OCI-LY7 (cell line): ENCODE measurements at regions not wholly inside any gene's neighbourhood (a gene's known extent, or its start where the extent isn't known, plus 50 kb on each side); places are given as distances from the start of the nearest gene placed in this dataset.

ENCODE experiments used
- BruUV-seq: library from RNA; stranded (reverse); fragments of 400-500 nt; replicated peaks from 2 replicates; lab custom pipeline; 2021; lab: Mats Ljungman, UMichigan
- CTCF ChIA-PET: fragments of 300-600 bp; sonication (Branson Sonifier 250); formaldehyde crosslinking; loops from one replicate; lab custom pipeline; 2022; ENCODE audit warnings: antibody characterized with exemption; ENCODE audit not compliant: unreplicated experiment; lab: Charles Lee
- POLR2A ChIA-PET: fragments of 300-600 bp; sonication (Branson Sonifier 250); formaldehyde crosslinking; loops from one replicate; lab custom pipeline; 2022; ENCODE audit warnings: antibody characterized with exemption; lab: Charles Lee
- DNase-seq: peaks from one replicate; pipeline ENCODE4 v3.0.0-alpha.2; 2015; ENCODE audit warnings: low spot score
- H2AFZ ChIP-seq: fragments of 200-600 bp; sonication (generic), shearing (Covaris generic); 2 replicates; pipeline ENCODE4 v1.6.1; 2014; ENCODE audit warnings: mild to moderate bottlenecking, antibody characterized with exemption, low read length, moderate library complexity
- H3K27ac ChIP-seq: fragments of 200-600 bp; sonication (generic); 2 replicates; pipeline ENCODE4 v1.5.1; 2014; ENCODE audit warnings: mixed run types, low read depth, mild to moderate bottlenecking, moderate library complexity, low read length, inconsistent platforms; ENCODE audit not compliant: poor library complexity, severe bottlenecking
- H3K36me3 ChIP-seq: fragments of 200-600 bp; sonication (generic); 2 replicates; pipeline ENCODE4 v1.6.1; 2014; ENCODE audit warnings: mild to moderate bottlenecking, antibody characterized with exemption, low read length, moderate library complexity, mixed read lengths; ENCODE audit not compliant: insufficient read depth
- H3K4me1 ChIP-seq: fragments of 200-600 bp; sonication (generic); 2 replicates; pipeline ENCODE4 v1.5.1; 2014; ENCODE audit warnings: mild to moderate bottlenecking, low read length; ENCODE audit not compliant: insufficient read depth, poor library complexity, severe bottlenecking
- H3K4me2 ChIP-seq: fragments of 200-600 bp; sonication (generic); 2 replicates; pipeline ENCODE4 v1.6.1; 2014; ENCODE audit warnings: mild to moderate bottlenecking, low read length
- H3K4me3 ChIP-seq: fragments of 200-600 bp; sonication (generic); 2 replicates; pipeline ENCODE4 v1.5.1; 2014; ENCODE audit warnings: mild to moderate bottlenecking, low read depth, low read length; ENCODE audit not compliant: poor library complexity, severe bottlenecking
- H3K79me2 ChIP-seq: fragments of 200-600 bp; sonication (generic); 2 replicates; pipeline ENCODE4 v1.6.1; 2016; ENCODE audit warnings: low read depth, mild to moderate bottlenecking, low read length, moderate library complexity, mixed read lengths; ENCODE audit not compliant: insufficient read depth
- H3K9me2 ChIP-seq: fragments of 200-600 bp; sonication (generic); 2 replicates; pipeline ENCODE4 v1.6.1; 2016; ENCODE audit warnings: mild to moderate bottlenecking, low read length, mixed read lengths; ENCODE audit not compliant: insufficient read depth
- H3K9me3 ChIP-seq: fragments of 200-600 bp; sonication (generic); 2 replicates; pipeline ENCODE4 v1.6.1; 2014; ENCODE audit warnings: mild to moderate bottlenecking, mixed run types, low read length, mixed read lengths
- H4K20me1 ChIP-seq: fragments of 200-600 bp; sonication (generic); 2 replicates; pipeline ENCODE4 v1.6.1; 2014; ENCODE audit warnings: mild to moderate bottlenecking, antibody characterized with exemption, low read length, moderate library complexity, mixed read lengths; ENCODE audit not compliant: insufficient read depth
- EZH2phosphoT487 ChIP-seq: fragments of 200-600 bp; sonication (generic); IDR thresholded peaks from 2 replicates; pipeline ENCODE4 v1.6.1; 2018; ENCODE audit warnings: low read depth, borderline replicate concordance, mild to moderate bottlenecking, mixed run types, antibody characterized with exemption, low read length, moderate library complexity, mixed read lengths
- intact Hi-C: fragments of 100-400 bp; cut with micrococcal nuclease; formaldehyde crosslinking; loops from one replicate; pipeline ENCODE4 v1.10.0; 2022; ENCODE audit not compliant: unreplicated experiment
- TF ChIP-seq, protein P1 (sequence below): fragments of 200-600 bp; sonication (generic); conservative IDR thresholded peaks from 2 replicates; pipeline ENCODE4 v1.5.1; 2014; ENCODE audit warnings: mild to moderate bottlenecking, antibody characterized with exemption, low read length, moderate library complexity, mixed read lengths

DNA sequence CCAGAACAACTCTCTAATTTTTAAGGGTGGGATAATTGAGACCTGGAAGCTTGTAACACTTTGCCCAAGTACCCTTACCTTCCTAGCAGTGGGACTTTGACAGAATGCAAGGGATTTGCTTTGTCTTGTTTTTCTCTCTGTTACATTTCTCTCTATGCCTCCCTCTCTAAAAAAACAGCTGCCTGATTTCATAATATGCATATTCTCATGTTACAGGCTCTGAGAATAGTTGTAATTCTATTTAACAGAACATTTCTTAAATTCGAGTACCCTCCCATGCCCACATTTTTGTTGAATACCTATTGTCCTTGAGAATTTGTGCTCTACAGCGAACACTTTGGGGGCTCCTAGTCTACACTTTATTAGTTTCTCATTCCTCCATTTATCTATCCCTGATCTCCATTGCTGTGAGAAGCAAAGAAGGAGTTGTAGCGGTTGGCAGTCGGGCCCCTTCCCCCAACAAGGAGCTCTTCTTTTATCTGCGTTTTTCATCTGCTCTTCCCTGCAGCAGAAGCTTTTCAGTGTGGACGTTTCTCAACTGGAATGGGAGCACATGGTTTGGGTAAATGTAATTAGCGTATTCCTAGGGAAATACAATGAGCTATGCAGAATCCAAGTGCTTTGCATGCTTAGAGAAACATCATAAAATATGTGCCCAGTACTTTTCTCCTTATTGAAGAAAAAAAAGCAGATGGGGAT is 117.7 kb upstream of the CCDC90B start:
- BruUV-seq, result no TSS peak
- POLR2A ChIA-PET, result interaction anchor here (0.6 kb wide), 1 partner anchor 32 kb away, joined by 3 read pairs; no protein-coding TSS in a partner anchor
- CTCF ChIA-PET, result no interaction called here
- intact Hi-C loops, result no loop called here
- H3K9me2 ChIP-seq, result no peaks in the 10 kb centered on the region
- no peaks in the 10 kb centered on the region for H3K9me3 ChIP-seq
- no peak for TF ChIP-seq EZH2phosphoT487
- TF ChIP-seq, protein P1, sequence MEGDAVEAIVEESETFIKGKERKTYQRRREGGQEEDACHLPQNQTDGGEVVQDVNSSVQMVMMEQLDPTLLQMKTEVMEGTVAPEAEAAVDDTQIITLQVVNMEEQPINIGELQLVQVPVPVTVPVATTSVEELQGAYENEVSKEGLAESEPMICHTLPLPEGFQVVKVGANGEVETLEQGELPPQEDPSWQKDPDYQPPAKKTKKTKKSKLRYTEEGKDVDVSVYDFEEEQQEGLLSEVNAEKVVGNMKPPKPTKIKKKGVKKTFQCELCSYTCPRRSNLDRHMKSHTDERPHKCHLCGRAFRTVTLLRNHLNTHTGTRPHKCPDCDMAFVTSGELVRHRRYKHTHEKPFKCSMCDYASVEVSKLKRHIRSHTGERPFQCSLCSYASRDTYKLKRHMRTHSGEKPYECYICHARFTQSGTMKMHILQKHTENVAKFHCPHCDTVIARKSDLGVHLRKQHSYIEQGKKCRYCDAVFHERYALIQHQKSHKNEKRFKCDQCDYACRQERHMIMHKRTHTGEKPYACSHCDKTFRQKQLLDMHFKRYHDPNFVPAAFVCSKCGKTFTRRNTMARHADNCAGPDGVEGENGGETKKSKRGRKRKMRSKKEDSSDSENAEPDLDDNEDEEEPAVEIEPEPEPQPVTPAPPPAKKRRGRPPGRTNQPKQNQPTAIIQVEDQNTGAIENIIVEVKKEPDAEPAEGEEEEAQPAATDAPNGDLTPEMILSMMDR, result no peak
- no peak overlapping the region for H3K4me3 ChIP-seq
- no peak overlapping the region for H3K4me2 ChIP-seq
- no peak overlapping the region for H2AFZ ChIP-seq
- no peaks in the 10 kb centered on the region for H3K79me2 ChIP-seq
- H4K20me1 ChIP-seq, result no peaks in the 10 kb centered on the region
- DNase-seq, result no peak
- no peaks in the 10 kb centered on the region for H3K4me1 ChIP-seq
- no peaks in the 10 kb centered on the region for H3K36me3 ChIP-seq
- no peak overlapping the region for H3K27ac ChIP-seq

DNA sequence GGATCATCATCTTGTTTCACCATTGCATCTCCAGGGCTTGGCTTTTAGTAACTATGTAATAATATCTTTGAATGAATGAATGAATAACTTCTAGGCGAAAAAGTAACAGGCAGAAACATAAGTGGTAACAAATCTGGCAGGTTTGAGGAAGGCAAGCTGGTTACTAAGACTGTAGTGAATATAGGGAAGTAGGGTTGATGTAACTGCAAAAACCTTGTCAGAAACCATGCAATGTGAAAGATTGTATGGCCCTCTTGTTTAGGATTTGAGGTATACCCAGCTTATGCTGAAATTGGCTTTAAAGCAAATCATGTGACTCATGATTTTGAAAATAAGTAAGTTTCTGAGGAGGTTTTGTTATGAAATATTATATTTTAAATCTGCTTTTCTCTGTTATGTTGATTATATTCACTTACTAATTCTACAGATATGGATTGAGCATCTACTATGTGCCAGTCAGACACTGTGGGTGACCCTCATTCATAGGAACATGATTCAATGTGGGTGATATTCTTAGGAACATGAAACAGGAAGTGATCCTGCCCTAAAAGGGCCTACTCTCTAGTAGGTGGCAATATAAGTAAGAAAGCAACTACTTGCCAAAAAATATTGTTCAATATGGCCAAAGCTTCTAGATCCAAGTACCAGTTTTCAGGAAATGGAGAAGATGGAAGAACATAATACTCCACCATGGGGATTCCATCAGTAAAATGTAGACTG is 115.5 kb upstream of the CCDC90B start:
- no peak overlapping the region for H3K27ac ChIP-seq
- no peak overlapping the region for H3K4me2 ChIP-seq
- H4K20me1 ChIP-seq, result no peaks in the 10 kb centered on the region
- ChIA-PET CTCF (no interaction called here), POLR2A (no interaction called here)
- no peaks in the 10 kb centered on the region for H3K36me3 ChIP-seq
- no peak for TF ChIP-seq EZH2phosphoT487
- H2AFZ ChIP-seq, result no peak overlapping the region
- no peaks in the 10 kb centered on the region for H3K79me2 ChIP-seq
- BruUV-seq, result no TSS peak
- no peaks in the 10 kb centered on the region for H3K9me2 ChIP-seq
- H3K9me3 ChIP-seq, result no peaks in the 10 kb centered on the region
- H3K4me1 ChIP-seq, result no peaks in the 10 kb centered on the region
- intact Hi-C loops, result no loop called here
- no peak overlapping the region for H3K4me3 ChIP-seq
- DNase-seq, result no peak

DNA sequence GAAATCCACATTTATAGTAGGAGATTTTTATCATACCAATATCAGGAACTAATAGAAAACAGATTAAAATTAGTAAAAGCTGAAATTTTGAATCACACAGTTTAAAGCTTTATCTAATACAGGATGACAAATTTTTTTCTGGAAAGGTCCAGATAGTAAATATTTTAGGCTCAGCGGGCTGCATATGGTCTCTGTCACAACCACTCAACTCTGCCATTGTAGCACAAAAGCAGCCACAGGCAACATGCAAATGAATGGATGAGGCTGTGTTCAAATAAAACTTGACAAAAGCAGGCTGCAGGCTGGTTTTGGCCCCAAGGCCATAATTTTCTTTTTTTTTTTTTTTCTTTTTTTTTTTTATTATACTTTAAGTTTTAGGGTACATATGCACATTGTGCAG is 108.2 kb upstream of the CCDC90B start:
- no TSS peak for BruUV-seq
- Histone ChIP-seq H3K27ac (no peak overlapping the region), H3K4me1 (no peaks in the 10 kb centered on the region), H2AFZ (no peak overlapping the region), H3K9me2 (no peaks in the 10 kb centered on the region), H3K79me2 (no peaks in the 10 kb centered on the region), H3K36me3 (no peaks in the 10 kb centered on the region), H3K4me3 (no peak overlapping the region), H4K20me1 (no peaks in the 10 kb centered on the region), H3K4me2 (no peak overlapping the region), H3K9me3 (no peaks in the 10 kb centered on the region)
- ChIA-PET POLR2A (no interaction called here), CTCF (no interaction called here)
- DNase-seq, result no peak
- intact Hi-C loops, result no loop called here
- no peak for TF ChIP-seq EZH2phosphoT487
- TF ChIP-seq, protein P1, result no peak
